Smooth muscle cell (in vitro differentiated cells): ENCODE measurements at regions not wholly inside any gene's neighbourhood (a gene's known extent, or its start where the extent isn't known, plus 50 kb on each side); places are given as distances from the start of the nearest gene placed in this dataset.

Experiments used
- DNase-seq: peaks from one replicate; lab custom pipeline; 2025; ENCODE audit not compliant: unreplicated experiment; lab: John Stamatoyannopoulos, UW
- H2AFZ ChIP-seq: fragments of 200-600 bp; sonication (generic); 2 replicates; pipeline ENCODE4 v1.6.0; 2016; ENCODE audit warnings: antibody characterized with exemption, low read depth, mild to moderate bottlenecking
- H3F3A ChIP-seq: fragments of 200-600 bp; sonication (generic); 2 replicates; pipeline ENCODE4 v1.6.0; 2017; ENCODE audit warnings: antibody characterized with exemption, low read depth
- H3K27ac ChIP-seq: fragments of 200-600 bp; sonication (generic); 2 replicates; pipeline ENCODE4 v1.5.1; 2016; ENCODE audit warnings: low read depth, mild to moderate bottlenecking
- H3K27me3 ChIP-seq: fragments of 200-600 bp; sonication (generic); 2 replicates; pipeline ENCODE4 v1.6.1; 2016; ENCODE audit warnings: low read depth, mild to moderate bottlenecking
- H3K36me3 ChIP-seq: fragments of 200-600 bp; sonication (generic); 2 replicates; pipeline ENCODE4 v1.5.1; 2016; ENCODE audit warnings: low read depth
- H3K4me1 ChIP-seq: fragments of 200-600 bp; sonication (generic); 2 replicates; pipeline ENCODE4 v1.5.1; 2016; ENCODE audit warnings: low read depth
- H3K4me2 ChIP-seq: fragments of 200-600 bp; sonication (generic); 2 replicates; pipeline ENCODE4 v1.6.0; 2016; ENCODE audit warnings: mild to moderate bottlenecking
- H3K4me3 ChIP-seq: fragments of 200-600 bp; sonication (generic); 2 replicates; pipeline ENCODE4 v1.5.1; 2016; ENCODE audit warnings: mild to moderate bottlenecking
- H3K79me2 ChIP-seq: fragments of 200-600 bp; sonication (generic); 2 replicates; pipeline ENCODE4 v1.6.0; 2016; ENCODE audit warnings: low read depth, mild to moderate bottlenecking
- H3K9ac ChIP-seq: fragments of 200-600 bp; sonication (generic); 2 replicates; pipeline ENCODE4 v1.6.0; 2016; ENCODE audit warnings: low read depth
- H3K9me3 ChIP-seq: fragments of 200-600 bp; sonication (generic); replicated peaks from 2 replicates; pipeline ENCODE4 v1.5.1; 2016; ENCODE audit warnings: low read depth
- H4K20me1 ChIP-seq: fragments of 200-600 bp; sonication (generic); 2 replicates; pipeline ENCODE4 v1.6.0; 2016; ENCODE audit warnings: low read depth
- CTCF ChIP-seq: fragments of 200-600 bp; sonication (generic); IDR thresholded peaks from 2 replicates; pipeline ENCODE4 v1.5.1; 2017; ENCODE audit warnings: borderline replicate concordance, mild to moderate bottlenecking, antibody characterized with exemption; ENCODE audit not compliant: insufficient read depth, poor library complexity, severe bottlenecking
- WGBS: methylation state at CpG from one replicate; pipeline ENCODE4 v1.1.7; 2016; ENCODE audit warnings: low lambda C conversion rate; 5-methylcytosine and 5-hydroxymethylcytosine counted together

GRCh38 chr4:171524903-171525302, 288.3 kb upstream of the GALNTL6 start:
- Histone ChIP-seq H3K27ac (no peak overlapping the region), H3K36me3 (no peaks in the 10 kb centered on the region), H3F3A (no peaks in the 10 kb centered on the region), H4K20me1 (no peaks in the 10 kb centered on the region), H3K9me3 (no peaks in the 10 kb centered on the region), H3K27me3 (no peaks in the 10 kb centered on the region), H3K4me2 (no peak overlapping the region), H3K79me2 (no peaks in the 10 kb centered on the region), H3K4me3 (no peak overlapping the region), H2AFZ (no peak overlapping the region), H3K9ac (no peak overlapping the region), H3K4me1 (no peaks in the 10 kb centered on the region)
- TF ChIP-seq CTCF, result no peak
- no peak for DNase-seq
- 84% methylated on average over 5 of the region's 5 CpGs for WGBS

- H3K4me2 ChIP-seq, result no peak overlapping the region
- DNase-seq, result no peak
- WGBS, result 56% methylated on average over 3 of the region's 3 CpGs
- no peaks in the 10 kb centered on the region for H3K9me3 ChIP-seq
- no peak overlapping the region for H3K4me3 ChIP-seq
- H3K36me3 ChIP-seq, result no peaks in the 10 kb centered on the region
- no peaks in the 10 kb centered on the region for H3K79me2 ChIP-seq
- no peaks in the 10 kb centered on the region for H4K20me1 ChIP-seq
- no peak for TF ChIP-seq CTCF
- no peaks in the 10 kb centered on the region for H3K27me3 ChIP-seq
- H3F3A ChIP-seq, result no peaks in the 10 kb centered on the region
- no peak overlapping the region for H3K27ac ChIP-seq
- H2AFZ ChIP-seq, result no peak overlapping the region
- H3K9ac ChIP-seq, result no peak overlapping the region
- no peaks in the 10 kb centered on the region for H3K4me1 ChIP-seq
Observed at GRCh38 chr4:171521726-171522125, 291.5 kb upstream of the GALNTL6 start.

DNA sequence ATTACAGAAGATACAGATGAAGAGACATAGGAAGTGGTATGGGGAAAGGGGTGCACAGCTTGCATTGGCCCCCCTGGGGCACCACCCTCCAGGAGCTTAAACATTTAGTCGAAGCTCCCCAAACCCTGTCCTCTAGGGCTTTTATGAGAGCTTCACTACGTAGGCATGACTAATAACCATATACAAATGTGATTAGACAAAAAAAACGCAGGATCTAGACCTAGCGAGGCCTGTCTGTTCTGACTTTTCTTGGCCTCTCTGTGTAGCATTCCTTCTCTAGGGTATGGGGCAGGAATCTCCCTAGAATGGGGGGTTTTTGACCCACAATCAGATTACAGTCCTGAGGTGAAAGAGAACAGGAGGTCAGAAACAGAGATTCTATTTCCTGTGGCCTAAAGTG, 293.7 kb upstream of the GALNTL6 start:
- Histone ChIP-seq H3K4me2 (no peak overlapping the region), H3K27me3 (no peaks in the 10 kb centered on the region), H3K4me1 (no peaks in the 10 kb centered on the region), H3K9me3 (no peaks in the 10 kb centered on the region), H3K79me2 (no peaks in the 10 kb centered on the region), H2AFZ (no peak overlapping the region), H3K4me3 (no peak overlapping the region), H3F3A (no peaks in the 10 kb centered on the region), H3K36me3 (no peaks in the 10 kb centered on the region), H3K9ac (no peak overlapping the region), H3K27ac (no peak overlapping the region), H4K20me1 (no peaks in the 10 kb centered on the region)
- DNase-seq, result no peak
- WGBS, result 83% methylated on average over 4 of the region's 4 CpGs
- TF ChIP-seq CTCF, result no peak

DNA sequence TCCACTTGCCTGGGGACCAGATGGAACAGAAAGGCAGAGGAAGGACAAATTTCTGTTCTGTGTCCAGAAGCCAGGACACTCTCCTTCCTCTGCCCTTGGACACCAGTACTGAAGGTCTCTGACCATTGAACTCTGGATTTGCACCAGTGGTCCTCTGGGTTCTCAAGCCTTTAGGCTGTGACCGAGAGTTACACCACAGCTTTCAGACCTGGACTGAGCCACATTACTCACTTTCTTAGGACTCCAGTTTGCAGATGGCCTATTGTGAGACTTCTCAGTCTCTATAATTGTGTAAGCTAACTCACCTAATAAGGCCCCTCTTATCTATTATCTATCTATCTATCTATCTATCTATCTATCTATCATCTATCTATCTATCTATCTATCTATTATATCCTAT, 295.3 kb upstream of the GALNTL6 start:
- Histone ChIP-seq H2AFZ (no peak overlapping the region), H3K4me1 (no peaks in the 10 kb centered on the region), H3K4me2 (no peak overlapping the region), H3K27ac (no peak overlapping the region), H3F3A (no peaks in the 10 kb centered on the region), H3K36me3 (no peaks in the 10 kb centered on the region), H3K9ac (no peak overlapping the region), H3K27me3 (no peaks in the 10 kb centered on the region), H4K20me1 (no peaks in the 10 kb centered on the region), H3K9me3 (no peaks in the 10 kb centered on the region), H3K79me2 (no peaks in the 10 kb centered on the region), H3K4me3 (no peak overlapping the region)
- no peak for DNase-seq
- TF ChIP-seq CTCF, result no peak
- 86% methylated on average over 1 of the region's 1 CpG for WGBS
